ENCODE measurements at regions not wholly inside any gene's neighbourhood (a gene's known extent, or its start where the extent isn't known, plus 50 kb on each side); places are given as distances from the start of the nearest gene placed in this dataset.

DNA sequence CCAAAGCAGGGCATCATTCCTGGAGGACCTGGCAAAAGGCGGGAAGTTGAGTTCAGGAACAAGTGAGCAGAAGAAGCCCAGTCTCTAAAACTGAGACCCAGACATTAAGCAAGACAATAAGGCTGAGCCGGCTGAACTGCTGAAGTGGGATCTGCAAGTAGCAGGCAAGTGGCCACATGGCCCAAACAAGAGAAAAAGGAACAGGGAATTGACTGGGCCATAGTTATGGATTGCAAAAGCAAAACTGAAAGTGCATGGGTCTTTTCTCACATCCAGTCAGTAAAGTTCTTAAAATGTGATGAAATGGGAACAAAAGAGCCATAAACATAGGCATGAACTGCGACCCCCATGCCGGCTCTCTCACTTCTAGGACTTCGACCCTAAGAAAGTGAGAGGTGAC lies 101.2 kb downstream of the SCN11A start:
- TF ChIP-seq POLR2A (IDR thresholded peaks at IDR 0.05) (no peak), CTCF (IDR thresholded peaks at IDR 0.05) (no peak)

Data from lower leg skin (tissue), 3 donors.